Body of pancreas (tissue), 4 donors: ENCODE measurements at regions not wholly inside any gene's neighbourhood (a gene's known extent, or its start where the extent isn't known, plus 50 kb on each side); places are given as distances from the start of the nearest gene placed in this dataset.

Experiments
- CTCF ChIP-seq, 7 experiments: fragments of 450-650 bp in 4 of 7; fragments of 200-600 bp in 3 of 7; sonication (generic) in 3 of 7; IDR thresholded peaks; one replicate each; pipeline ENCODE4 v1.5.1; 2016 to 2019; ENCODE audit warnings: antibody characterized with exemption in 7 of 7
- POLR2A ChIP-seq, 3 donors: fragments of 450-650 bp; IDR thresholded peaks; one replicate each; pipeline ENCODE4 v1.6.1; 2016; ENCODE audit warnings: antibody characterized with exemption in 3 of 3, mild to moderate bottlenecking in 2 of 3

GRCh38 chr6:139988685-139989084 is 614.2 kb upstream of the CITED2 start:
- TF ChIP-seq CTCF (IDR thresholded peaks at IDR 0.05) (no peak), POLR2A (IDR thresholded peaks at IDR 0.05) (no peak)
